ENCODE measurements at regions not wholly inside any gene's neighbourhood (a gene's known extent, or its start where the extent isn't known, plus 50 kb on each side); places are given as distances from the start of the nearest gene placed in this dataset.

DNA sequence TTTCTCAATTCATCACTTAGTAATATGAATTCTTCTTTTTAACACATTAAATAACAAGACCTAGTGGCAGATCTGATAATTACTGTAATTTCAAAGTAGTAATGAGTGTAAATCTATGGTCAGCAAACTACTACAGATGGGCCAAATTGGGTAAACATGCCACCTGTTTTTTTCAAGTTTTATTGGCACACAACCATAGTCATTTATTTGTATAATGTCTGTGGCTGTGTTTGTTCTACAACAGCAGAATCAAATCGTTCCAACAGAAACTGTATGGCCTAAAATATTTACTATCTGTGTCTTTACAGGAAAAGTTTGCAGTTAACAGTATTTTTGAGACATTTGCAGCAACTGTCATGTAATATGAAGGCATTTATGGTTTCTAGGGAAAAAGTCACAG, 86.1 kb upstream of the EYA2 start:
- H3K4me1 ChIP-seq, result peaks cover 0 to 4% of the 10 kb centered on the region in 2 donors
- no peaks in the 10 kb centered on the region for H3K9me3 ChIP-seq
- H3K4me3 ChIP-seq, result no peak overlapping the region
- intact Hi-C loops (cut with DNase I), result no loop called here
- H3K36me3 ChIP-seq, result no peaks in the 10 kb centered on the region
- TF ChIP-seq, protein P1, sequence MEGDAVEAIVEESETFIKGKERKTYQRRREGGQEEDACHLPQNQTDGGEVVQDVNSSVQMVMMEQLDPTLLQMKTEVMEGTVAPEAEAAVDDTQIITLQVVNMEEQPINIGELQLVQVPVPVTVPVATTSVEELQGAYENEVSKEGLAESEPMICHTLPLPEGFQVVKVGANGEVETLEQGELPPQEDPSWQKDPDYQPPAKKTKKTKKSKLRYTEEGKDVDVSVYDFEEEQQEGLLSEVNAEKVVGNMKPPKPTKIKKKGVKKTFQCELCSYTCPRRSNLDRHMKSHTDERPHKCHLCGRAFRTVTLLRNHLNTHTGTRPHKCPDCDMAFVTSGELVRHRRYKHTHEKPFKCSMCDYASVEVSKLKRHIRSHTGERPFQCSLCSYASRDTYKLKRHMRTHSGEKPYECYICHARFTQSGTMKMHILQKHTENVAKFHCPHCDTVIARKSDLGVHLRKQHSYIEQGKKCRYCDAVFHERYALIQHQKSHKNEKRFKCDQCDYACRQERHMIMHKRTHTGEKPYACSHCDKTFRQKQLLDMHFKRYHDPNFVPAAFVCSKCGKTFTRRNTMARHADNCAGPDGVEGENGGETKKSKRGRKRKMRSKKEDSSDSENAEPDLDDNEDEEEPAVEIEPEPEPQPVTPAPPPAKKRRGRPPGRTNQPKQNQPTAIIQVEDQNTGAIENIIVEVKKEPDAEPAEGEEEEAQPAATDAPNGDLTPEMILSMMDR (IDR thresholded peaks at IDR 0.05), result no peak
- H3K27me3 ChIP-seq, result peaks cover 10% of the 10 kb centered on the region
- no peak for DNase-seq (ENCODE audit: low spot score in 2 of 2)
- no peak overlapping the region for H3K27ac ChIP-seq

DNA sequence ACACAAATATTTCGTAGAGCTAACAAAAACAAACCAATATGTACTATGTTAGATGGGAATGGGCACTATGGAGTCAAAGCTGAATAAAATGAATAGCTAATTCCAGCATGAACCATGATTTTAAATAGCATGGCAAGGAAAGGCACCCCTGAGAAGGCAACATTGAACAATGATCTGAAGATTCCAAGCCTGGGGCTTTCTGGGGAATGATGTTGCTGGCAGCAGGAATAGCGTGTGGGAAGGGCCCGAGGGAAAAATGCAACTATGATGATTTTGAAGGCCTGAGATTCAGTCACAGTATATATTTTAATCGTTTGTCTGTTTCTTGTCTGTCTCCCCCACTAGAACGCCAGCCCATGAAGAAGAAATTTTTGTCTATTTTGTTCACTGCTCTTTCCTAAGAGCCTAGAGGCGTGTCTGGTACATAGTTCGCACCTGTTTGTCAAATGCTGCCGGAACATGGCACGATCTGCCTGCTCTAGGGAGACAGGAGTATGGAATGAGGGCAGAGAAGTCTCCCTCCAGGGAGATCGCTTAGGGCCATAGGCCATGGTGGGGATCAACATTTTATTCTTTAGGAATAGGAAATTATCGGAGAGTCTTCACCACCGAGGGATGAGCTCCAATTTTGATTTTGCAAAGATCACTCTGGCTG, 84.8 kb upstream of the EYA2 start:
- Histone ChIP-seq H3K36me3 (no peaks in the 10 kb centered on the region), H3K4me1 (peaks cover 0 to 4% of the 10 kb centered on the region in 2 donors), H3K9me3 (no peaks in the 10 kb centered on the region), H3K27ac (no peak overlapping the region), H3K4me3 (no peak overlapping the region), H3K27me3 (peaks cover 10% of the 10 kb centered on the region)
- TF ChIP-seq, protein P1 (IDR thresholded peaks at IDR 0.05), result no peak
- no peak for DNase-seq (ENCODE audit: low spot score in 2 of 2)
- intact Hi-C loops (cut with DNase I), result no loop called here

DNA sequence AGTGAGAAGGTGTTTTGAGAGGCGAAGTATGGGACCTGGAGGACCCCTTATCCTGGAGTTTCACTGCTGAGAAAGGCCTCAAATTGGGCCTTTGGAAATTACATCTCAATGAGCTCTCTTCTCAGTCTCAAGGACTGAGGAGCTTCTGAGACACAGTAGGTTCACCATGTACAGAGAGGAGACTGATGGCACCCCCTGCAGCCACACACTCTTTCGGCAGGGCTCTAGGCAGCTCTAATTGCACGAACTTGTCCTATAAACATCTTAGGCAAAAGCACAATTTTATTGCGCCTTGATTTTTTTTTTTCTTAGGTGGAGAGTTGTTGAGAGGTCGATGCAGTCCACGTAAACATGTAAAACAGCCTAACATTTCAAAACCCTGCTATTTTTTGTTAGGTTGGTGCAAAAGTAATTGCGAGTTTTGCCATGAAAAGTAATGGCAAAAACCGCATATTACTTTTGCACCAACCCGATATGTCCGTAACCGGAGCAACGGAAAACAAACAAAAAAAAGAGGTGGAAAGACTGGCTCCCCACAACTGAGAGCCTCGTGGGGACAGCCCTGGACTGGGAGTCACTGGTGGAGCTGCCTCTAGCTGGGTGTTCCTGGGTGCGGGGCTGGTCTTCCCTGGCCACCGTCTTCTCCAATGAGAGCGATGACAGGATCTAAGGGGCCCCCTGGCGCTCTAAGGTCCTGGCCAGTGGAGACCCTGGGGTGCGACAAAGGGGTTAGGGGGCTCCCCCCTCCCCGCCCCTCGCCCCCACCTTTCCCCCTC, 84.0 kb upstream of the EYA2 start:
- Histone ChIP-seq H3K9me3 (no peaks in the 10 kb centered on the region), H3K4me3 (no peak overlapping the region), H3K4me1 (peaks cover 0 to 4% of the 10 kb centered on the region in 2 donors), H3K27ac (no peak overlapping the region), H3K36me3 (no peaks in the 10 kb centered on the region), H3K27me3 (peaks cover 10% of the 10 kb centered on the region)
- DNase-seq (ENCODE audit: low spot score in 2 of 2), result no peak
- intact Hi-C loops (cut with DNase I), result no loop called here
- TF ChIP-seq, protein P1 (IDR thresholded peaks at IDR 0.05), result no peak

DNA sequence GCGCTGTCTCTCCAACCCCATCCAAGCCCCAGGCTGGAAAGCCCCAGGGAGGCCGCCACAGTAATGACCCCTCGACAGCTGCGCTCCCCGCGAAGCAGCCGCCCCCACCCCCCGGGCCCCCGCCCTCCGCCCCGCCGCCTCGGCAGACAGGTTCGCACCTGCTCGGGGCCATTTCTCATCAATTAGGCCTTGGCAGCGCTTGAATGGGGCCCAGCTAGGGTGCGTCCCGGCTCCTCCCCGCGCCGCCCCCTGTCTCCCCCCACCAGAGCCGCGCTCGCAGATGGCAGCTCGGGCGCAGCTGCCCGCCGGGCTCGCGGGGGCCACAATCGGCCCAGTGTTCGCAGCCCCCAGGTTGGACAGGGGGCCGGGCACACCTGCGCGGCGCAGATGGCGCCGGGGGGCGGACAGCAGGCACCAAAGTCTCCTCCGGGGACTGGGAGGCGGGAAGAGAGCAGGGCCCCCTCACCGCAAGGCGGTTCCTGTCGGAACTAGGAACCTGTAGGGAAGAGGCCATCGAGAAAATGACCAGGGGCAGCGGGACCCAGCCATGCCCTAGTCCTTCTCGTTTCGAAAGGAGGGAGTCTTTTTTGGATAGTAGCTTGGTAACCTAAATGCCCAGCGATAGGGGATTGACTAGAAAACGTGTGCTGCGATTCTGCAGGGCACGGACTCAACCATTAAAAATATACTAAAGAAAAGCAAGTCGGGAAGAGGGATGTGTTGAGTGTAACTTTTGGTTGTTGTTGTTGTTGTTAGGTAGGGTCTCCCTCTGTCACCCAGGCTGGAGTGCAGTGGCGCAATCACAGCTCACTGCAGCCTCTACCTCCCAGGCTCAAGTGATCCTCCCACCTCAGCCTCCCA, 83.2 kb upstream of the EYA2 start:
- H3K27ac ChIP-seq, result no peak overlapping the region
- no peak for DNase-seq (ENCODE audit: low spot score in 2 of 2)
- no peaks in the 10 kb centered on the region for H3K9me3 ChIP-seq
- H3K36me3 ChIP-seq, result no peaks in the 10 kb centered on the region
- H3K27me3 ChIP-seq, result peaks cover 10% of the 10 kb centered on the region
- intact Hi-C loops (cut with DNase I), result no loop called here
- peak overlapping the region in 1 of 2 donors; percentile 14 for H3K4me3 ChIP-seq
- TF ChIP-seq, protein P1 (IDR thresholded peaks at IDR 0.05), result no peak
- peaks cover 0 to 4% of the 10 kb centered on the region in 2 donors for H3K4me1 ChIP-seq

DNA sequence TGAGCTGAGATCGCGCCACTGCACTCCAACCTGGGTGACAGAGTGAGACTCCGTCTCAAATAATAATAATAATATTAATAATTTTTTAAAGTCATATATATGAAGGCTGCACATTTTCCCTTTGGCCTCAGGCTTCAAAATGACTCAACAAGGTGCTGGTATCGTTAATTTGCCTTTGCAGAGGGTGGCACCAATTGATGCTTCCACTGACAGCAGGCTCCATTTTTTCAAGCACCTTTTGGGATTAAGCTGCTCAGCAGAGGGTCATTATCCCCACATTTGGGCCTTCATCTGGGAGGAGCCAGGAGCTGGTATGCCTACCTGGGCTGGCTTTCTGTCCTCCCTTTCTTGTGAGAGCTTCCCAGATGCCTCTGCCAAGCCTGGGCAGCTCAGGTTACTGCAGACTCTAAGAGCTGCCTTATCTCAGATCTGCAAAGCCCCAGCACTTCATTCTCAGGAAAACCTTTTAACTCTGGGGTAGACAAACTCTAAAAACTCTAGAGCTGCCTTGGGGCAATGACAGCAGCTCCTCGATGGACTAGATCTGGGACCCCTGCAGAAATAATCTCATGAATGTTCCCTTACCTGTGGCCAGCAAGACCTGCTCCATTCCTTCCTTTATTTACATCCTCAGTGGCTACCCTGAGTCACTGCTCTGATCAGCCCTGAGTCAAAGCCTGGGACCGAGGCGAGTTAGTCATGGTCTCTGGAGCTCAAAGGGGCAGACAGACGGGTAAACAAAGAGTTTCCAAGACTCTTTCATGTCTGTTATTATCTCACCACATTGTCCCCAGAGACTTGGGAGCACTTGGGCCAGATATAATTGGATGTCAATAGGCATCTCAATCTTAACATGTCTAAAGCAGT, 80.0 kb upstream of the EYA2 start:
- Histone ChIP-seq H3K4me1 (peaks cover 0 to 4% of the 10 kb centered on the region in 2 donors), H3K27ac (no peak overlapping the region), H3K36me3 (no peaks in the 10 kb centered on the region), H3K27me3 (peaks cover 10% of the 10 kb centered on the region), H3K4me3 (no peak overlapping the region), H3K9me3 (no peaks in the 10 kb centered on the region)
- TF ChIP-seq, protein P1 (IDR thresholded peaks at IDR 0.05), result no peak
- DNase-seq (ENCODE audit: low spot score in 2 of 2), result no peak
- intact Hi-C loops (cut with DNase I), result no loop called here

All from ascending aorta (tissue), 2 donors.